ENCODE measurements at regions not wholly inside any gene's neighbourhood (a gene's known extent, or its start where the extent isn't known, plus 50 kb on each side); places are given as distances from the start of the nearest gene placed in this dataset.

- no peak for DNase-seq
These were observed 947.3 kb downstream of the IPMK start for GRCh38 chr10:57320416-57320815.

DNA sequence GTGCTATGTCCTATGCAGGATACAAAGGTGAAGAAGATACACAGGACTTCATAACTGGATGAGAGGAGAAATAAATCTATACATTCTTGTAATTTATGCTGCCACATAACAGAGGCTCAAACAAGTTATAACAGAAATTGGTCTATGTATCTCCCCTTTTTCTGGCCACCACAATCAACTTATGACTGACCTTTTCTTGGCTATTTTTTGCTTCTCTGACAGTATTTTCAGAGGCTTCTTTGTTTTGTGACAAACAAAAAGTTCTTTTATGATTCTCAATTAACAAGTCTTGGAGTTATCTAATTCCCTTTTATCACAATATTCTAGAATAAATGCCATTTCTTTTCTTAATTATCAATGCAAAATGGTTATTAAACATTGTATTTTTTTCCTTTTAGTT lies 953.0 kb upstream of the ZWINT start:
- no peak for DNase-seq

DNA sequence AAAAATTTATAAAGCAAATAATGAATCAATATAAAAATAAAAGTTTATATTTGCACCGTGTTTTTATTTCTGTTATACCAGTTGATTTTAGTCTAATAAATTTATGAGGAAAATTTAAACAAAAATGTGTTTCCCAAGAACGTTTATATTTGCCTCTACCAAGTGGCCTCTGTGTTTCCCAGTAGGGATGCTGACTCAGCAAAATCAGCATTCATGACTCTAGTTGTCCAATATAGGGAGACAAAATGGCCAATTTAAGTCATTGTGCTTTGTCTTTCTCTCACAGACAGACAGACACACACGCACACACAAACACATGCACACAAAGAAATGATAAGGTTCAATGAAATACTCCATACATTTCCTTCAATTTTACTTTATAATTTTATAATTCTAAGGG lies 942.5 kb upstream of the ZWINT start:
- no peak for DNase-seq

DNA sequence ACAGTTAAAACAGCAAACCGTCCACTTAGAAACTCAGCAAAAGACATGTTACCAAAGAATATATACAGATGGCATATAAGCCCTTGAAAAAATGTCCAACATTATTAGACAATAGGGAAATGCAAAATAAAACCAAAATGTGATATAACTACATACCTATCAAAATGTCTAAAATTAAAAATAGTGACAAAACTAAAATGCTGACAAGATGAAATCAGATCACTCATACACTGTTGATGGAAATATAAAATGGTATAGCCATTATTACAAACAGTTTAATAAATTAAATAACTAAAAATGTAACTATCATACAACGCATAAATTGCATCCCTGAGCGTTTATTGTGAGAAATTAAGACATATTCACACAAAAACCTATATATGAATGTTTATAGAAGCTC lies 939.7 kb upstream of the ZWINT start:
- no peak for DNase-seq

- DNase-seq, result no peak
These were observed 933.6 kb upstream of the ZWINT start for GRCh38 chr10:57294698-57295097.

DNA sequence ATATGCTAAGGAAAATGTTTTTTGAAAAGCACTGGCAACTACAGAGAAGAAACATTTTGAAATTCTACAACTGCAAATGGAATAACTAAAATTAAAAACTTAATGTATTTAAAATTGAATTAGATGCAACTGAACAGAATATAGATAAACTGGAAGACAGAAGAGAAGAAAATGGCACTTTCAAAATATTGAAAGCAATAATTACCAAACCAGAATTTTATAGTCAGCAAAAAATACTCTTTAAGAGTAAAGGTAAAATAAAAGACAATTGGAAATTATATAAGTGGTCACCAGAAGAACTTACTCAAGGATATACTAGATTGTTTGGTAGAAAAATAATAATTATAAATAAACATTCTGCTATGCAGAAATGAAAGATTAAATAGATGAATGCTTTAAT lies 927.7 kb upstream of the ZWINT start:
- no peak for DNase-seq

DNA sequence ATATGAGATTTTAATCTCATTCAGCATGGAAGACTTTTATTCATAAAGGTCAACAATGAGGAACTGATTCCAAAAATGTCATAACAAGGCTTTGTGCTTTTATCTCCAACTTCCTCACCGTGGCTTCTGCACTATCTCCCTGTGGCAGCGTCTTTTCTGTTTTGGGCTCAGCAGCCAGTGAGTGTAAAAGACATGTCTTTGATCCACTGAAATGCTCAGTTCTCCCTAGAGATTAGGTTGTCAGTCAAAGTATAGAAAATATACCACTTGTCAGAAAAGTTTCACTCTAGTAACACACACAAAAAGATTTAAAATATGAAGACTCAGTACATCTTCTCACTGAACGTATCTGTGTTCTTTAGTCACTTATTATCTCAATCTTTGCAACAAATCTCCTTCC lies 901.8 kb upstream of the ZWINT start:
- DNase-seq, result no peak

GRCh38 chr10:57260175-57260574 lies 899.1 kb upstream of the ZWINT start:
- no peak for DNase-seq

DNA sequence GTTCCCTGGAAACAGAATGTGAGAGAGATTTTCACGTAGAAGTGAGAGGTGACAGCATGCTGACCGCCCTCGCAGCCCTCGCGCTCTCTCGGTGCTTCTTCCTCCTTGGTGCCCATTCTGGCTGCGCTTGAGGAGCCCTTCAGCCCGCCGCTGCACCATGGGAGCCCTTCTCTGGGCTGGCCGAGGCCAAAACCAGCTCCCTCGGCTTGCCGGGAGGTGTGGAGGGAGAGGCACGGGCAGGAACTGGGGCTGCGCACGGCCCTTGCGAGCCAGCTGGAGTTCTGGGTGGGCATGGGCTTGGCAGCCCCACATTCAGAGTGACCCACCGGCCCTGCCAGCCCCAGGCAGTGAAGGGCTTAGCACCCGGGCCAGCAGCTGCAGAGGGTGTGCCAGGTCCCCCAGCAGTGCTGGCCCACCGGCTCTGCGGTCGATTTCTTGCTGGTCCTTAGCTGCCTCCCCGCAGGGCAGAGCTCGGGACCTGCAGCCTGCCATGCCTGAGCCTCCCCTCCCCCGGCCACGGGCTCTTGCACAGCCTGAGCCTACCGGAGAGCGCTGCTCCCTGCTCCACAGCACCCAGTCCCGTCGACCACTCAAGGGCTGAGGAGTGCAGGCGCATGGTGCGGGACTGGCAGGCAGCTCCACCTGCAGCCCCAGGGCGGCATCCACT lies 888.7 kb upstream of the ZWINT start:
- no peak for DNase-seq

DNA sequence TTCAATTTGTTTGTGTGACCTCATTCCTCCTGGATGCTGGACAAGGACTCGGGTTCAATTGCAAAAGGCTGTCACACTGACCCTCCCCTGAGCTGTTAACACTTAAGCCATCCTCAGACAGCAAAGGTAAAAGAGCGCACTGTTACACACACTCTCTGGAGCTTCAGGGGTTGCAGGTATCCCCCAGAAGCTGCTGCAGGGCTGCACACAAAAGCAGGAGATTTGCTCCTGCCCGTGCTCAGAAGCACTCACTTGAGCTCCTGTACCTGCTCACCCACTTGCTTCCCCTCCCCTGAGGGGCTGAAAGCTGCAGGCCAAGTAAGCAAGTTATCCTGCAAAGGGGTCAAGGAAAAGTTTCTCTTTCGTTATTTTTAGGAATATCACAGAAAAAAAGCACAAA lies 886.2 kb upstream of the ZWINT start:
- DNase-seq, result no peak

DNA sequence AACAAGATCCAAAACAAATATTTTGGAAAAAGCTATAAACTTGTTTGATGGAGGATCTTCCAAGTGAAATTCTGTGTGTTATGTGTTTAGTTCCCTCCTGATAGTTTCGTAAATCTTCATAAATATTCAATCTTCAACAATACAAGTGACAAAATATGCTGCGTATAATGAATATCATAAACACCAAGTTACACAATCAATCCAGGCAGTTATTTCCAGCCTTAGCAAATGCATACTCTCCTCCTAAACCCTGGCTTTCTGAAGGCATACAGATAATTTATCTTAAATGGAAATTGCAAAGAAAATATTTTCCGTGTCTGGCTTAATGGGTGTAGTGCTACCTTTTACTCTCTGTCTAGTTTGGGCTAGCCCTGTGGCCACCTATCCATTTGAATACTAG lies 864.9 kb upstream of the ZWINT start:
- DNase-seq, result no peak

DNA sequence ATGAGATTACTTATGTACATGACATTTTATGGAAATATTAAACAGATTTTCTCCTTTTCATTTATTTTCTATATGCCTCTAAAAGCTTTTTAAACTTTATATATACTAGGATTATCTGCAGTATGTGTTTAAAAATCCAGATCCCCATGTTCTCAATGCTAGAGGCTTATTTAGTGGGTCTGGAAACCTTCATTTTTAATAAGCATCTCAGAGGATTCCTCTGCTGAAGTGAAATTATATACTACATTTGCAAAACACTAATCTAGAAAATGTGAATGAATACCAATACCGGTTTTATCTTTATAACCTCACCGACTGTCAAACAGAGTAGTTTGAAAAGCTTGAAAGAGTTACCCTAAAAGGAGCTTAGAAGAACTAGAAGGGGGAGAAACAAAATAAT lies 863.8 kb upstream of the ZWINT start:
- DNase-seq, result no peak

DNA sequence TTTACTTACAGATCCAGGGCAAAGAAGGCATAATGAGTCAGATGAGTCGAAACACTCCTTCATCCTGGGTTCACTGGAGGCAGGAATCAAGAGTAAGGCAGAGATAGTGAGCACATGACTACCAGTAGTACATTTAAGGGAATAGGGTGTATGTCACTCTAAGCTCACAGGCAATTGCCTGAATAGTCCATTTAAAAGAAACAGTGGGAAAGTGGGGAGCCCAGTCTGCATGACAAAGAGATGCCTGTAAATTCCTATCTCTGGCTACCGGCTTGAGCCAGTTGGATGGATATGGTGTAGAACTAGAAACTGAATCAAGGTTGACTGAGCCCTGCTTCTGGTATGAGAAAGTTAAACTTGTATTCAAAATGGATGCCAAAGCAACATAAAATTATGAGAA lies 861.5 kb upstream of the ZWINT start:
- no peak for DNase-seq

- no peak for DNase-seq
These were observed 861.1 kb upstream of the ZWINT start for GRCh38 chr10:57222129-57222528.

- no peak for DNase-seq
These were observed 860.6 kb upstream of the ZWINT start for GRCh38 chr10:57221674-57222073.

GRCh38 chr10:57218382-57218781 lies 857.3 kb upstream of the ZWINT start:
- no peak for DNase-seq

GRCh38 chr10:57202356-57202755 lies 841.3 kb upstream of the ZWINT start:
- DNase-seq, result no peak

DNA sequence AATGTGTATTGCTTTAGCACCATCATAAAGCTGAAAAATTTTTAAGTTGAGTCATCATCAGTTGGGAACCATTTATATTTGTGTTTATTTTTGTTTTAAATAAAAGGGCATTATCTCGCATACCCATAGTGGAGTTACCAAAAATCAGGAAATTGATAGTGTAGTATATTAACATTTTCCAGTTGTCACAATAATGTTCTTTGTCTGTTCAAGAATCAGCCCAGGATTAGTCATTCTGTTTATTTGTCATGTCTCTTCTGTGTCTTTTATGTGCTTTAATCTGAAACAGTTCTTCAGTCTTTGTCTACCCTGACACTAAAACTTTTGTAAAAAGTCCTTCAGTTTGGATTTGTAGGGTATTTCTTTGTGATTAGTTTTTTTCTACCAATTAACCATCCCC lies 827.8 kb upstream of the ZWINT start:
- no peak for DNase-seq

GRCh38 chr10:57186201-57186600 lies 825.1 kb upstream of the ZWINT start:
- no peak for DNase-seq

- DNase-seq, result no peak
These were observed 808.5 kb upstream of the ZWINT start for GRCh38 chr10:57169597-57169996.

- DNase-seq, result no peak
These were observed 807.7 kb upstream of the ZWINT start for GRCh38 chr10:57168611-57169240.

DNA sequence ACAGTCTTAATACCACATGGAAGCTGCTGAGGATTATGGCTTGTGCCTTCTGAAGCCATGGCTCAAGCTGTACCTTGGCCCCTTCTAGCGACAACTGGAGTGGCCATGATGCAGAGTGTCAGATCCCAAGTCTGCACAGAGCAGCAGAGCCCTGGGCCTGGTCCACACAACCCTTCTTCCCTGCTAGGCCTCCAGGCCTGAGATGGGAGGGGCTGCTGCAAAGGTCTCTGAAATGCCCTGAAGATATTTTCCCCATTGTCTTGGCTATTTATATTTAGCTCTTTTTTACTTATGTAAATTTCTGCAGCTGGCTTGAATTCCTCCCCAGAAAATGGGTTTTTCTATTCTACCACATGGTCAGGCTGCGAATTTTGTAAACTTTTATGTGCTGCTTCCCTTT lies 804.6 kb upstream of the ZWINT start:
- no peak for DNase-seq

DNA sequence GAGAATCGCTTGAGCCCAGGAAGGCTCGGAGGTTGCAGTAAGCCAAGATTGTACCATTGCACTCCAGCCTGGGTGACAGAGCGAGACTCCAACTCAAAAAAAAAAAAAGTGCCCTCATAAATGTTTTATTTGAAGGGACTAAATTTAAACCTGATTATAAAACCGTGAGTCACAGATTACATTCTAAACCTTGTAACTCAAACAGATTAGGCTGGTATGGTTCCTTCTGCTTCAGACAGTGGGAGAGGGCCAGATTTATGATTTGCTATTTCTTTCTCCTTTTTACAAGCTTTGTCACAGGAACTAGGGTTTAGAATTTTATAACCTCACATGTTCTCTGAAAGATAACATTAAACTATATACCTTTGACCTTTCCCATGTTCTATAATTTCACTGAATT lies 801.2 kb upstream of the ZWINT start:
- no peak for DNase-seq

- DNase-seq, result no peak
These were observed 800.1 kb upstream of the ZWINT start for GRCh38 chr10:57161157-57161556.

DNA sequence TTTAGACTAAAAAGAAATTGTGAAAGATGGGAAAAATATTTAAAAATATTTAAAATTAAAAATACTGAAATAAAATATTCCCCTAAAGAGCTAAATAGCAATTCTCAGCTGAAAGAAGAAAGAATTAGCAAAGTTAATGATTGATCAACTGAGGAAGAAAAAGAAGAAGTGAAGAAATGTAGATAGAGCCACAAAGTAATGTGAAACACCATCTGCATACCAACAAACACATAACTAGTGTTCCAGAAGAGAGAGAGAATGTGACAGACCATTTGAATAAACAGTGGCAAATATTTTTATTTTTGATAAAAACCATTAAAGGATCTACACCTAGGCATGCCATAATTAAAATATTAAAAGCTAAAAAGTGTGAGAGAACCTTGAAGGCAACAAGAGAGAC lies 784.5 kb upstream of the ZWINT start:
- no peak for DNase-seq

All from stimulated activated CD4-positive, alpha-beta T cell treated with anti-CD3 and anti-CD28 coated beads, Interleukin-15, amount 100 ng/mL, for 24 hours (primary cell).